ENCODE measurements at regions not wholly inside any gene's neighbourhood (a gene's known extent, or its start where the extent isn't known, plus 50 kb on each side); places are given as distances from the start of the nearest gene placed in this dataset.

DNA sequence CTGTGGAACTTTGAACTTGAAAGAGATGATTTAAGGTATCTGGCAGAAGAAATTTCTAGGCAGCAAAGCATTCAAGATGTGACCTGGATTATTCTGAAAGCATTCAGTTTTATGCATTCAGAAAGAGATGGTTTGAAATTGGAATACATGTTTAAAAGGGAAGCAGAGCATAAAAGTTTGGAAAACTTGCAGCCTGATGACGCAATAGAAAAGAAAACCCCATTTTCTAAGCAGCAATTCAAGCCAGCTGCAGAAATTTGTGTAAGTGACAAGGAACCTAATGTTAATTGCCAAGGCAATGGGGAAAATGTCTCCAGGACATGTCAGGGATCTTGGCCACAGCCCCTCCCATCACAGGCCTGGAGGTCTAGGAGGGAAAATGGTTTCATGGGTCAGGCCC is 354.0 kb downstream of the ZNF326 start:
- TF ChIP-seq POLR2A (IDR thresholded peaks at IDR 0.05), result no peak
- TF ChIP-seq, protein P1, sequence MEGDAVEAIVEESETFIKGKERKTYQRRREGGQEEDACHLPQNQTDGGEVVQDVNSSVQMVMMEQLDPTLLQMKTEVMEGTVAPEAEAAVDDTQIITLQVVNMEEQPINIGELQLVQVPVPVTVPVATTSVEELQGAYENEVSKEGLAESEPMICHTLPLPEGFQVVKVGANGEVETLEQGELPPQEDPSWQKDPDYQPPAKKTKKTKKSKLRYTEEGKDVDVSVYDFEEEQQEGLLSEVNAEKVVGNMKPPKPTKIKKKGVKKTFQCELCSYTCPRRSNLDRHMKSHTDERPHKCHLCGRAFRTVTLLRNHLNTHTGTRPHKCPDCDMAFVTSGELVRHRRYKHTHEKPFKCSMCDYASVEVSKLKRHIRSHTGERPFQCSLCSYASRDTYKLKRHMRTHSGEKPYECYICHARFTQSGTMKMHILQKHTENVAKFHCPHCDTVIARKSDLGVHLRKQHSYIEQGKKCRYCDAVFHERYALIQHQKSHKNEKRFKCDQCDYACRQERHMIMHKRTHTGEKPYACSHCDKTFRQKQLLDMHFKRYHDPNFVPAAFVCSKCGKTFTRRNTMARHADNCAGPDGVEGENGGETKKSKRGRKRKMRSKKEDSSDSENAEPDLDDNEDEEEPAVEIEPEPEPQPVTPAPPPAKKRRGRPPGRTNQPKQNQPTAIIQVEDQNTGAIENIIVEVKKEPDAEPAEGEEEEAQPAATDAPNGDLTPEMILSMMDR (IDR thresholded peaks at IDR 0.05), result no peak

All from transverse colon (tissue), 3 donors.